Activated T-helper 17 cell treated with anti-CD3 and anti-CD28 coated beads, Interleukin-2, amount 50 U/mL, for 72 hours (primary cell): ENCODE measurements at regions not wholly inside any gene's neighbourhood (a gene's known extent, or its start where the extent isn't known, plus 50 kb on each side); places are given as distances from the start of the nearest gene placed in this dataset.

Experiments used
- ATAC-seq: fragments of 150-1000 bp; cut with Tn5 transposase; replicated peaks from 2 replicates; pipeline ENCODE4 v1.10.0; 2021; ENCODE audit warnings: mild to moderate bottlenecking, moderate library complexity
- H3K27ac Mint-ChIP-seq: one replicate; pipeline ENCODE4 v1.8.0; 2022; ENCODE audit warnings: mixed read lengths
- H3K27me3 Mint-ChIP-seq: one replicate; pipeline ENCODE4 v1.8.0; 2022; ENCODE audit warnings: mixed read lengths
- H3K36me3 Mint-ChIP-seq: one replicate; pipeline ENCODE4 v1.8.0; 2022; ENCODE audit warnings: low read depth, mild to moderate bottlenecking, mixed read lengths
- H3K4me1 Mint-ChIP-seq: one replicate; pipeline ENCODE4 v1.8.0; 2022; ENCODE audit warnings: mixed read lengths
- H3K4me3 Mint-ChIP-seq: one replicate; pipeline ENCODE4 v1.8.0; 2022; ENCODE audit warnings: mild to moderate bottlenecking, mixed read lengths
- H3K9me3 Mint-ChIP-seq: one replicate; pipeline ENCODE4 v1.8.0; 2022; ENCODE audit warnings: mixed read lengths

- no peak overlapping the region for H3K4me3 Mint-ChIP-seq
- H3K27me3 Mint-ChIP-seq = peaks cover 3% of the 10 kb centered on the region
- ATAC-seq = no peak
- no peaks in the 10 kb centered on the region for H3K36me3 Mint-ChIP-seq
- no peaks in the 10 kb centered on the region for H3K4me1 Mint-ChIP-seq
- H3K27ac Mint-ChIP-seq = no peak overlapping the region
- H3K9me3 Mint-ChIP-seq = no peaks in the 10 kb centered on the region
These were observed 269.3 kb upstream of the KIRREL3 start for GRCh38 chr11:127269911-127270310.

DNA sequence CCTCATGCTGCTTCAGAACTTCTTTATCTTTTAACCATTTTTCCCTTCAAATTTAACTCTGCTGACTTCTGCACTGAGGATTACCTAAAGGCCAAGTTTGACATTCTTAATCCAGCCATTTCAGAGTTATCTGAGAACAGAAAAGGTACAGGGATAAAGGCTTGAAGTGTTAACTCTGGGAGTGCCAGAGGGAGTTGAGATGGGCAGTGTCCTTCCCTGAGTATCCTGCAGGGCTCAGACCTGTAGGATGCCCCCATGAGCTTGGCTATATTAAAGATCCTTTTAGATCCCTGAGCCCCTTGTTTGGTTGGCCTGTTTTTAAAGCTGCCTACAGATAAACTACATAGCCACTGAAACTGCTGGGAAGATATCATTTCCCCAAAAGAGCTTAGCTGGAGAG lies 268.4 kb upstream of the KIRREL3 start:
- no peaks in the 10 kb centered on the region for H3K4me1 Mint-ChIP-seq
- H3K4me3 Mint-ChIP-seq = no peak overlapping the region
- H3K36me3 Mint-ChIP-seq = no peaks in the 10 kb centered on the region
- H3K9me3 Mint-ChIP-seq = no peaks in the 10 kb centered on the region
- no peak overlapping the region for H3K27ac Mint-ChIP-seq
- no peaks in the 10 kb centered on the region for H3K27me3 Mint-ChIP-seq
- no peak for ATAC-seq

- no peak overlapping the region for H3K27ac Mint-ChIP-seq
- ATAC-seq = no peak
- no peaks in the 10 kb centered on the region for H3K4me1 Mint-ChIP-seq
- no peaks in the 10 kb centered on the region for H3K27me3 Mint-ChIP-seq
- H3K4me3 Mint-ChIP-seq = no peak overlapping the region
- no peaks in the 10 kb centered on the region for H3K9me3 Mint-ChIP-seq
- no peaks in the 10 kb centered on the region for H3K36me3 Mint-ChIP-seq
These were observed 268.0 kb upstream of the KIRREL3 start for GRCh38 chr11:127268521-127268920.

GRCh38 chr11:127259102-127259501 lies 258.5 kb upstream of the KIRREL3 start:
- Mint-ChIP-seq H3K4me1 (peaks cover 4% of the 10 kb centered on the region), H3K27ac (no peak overlapping the region), H3K4me3 (no peak overlapping the region), H3K36me3 (no peaks in the 10 kb centered on the region), H3K9me3 (peaks cover 3% of the 10 kb centered on the region), H3K27me3 (peaks cover 3% of the 10 kb centered on the region)
- no peak for ATAC-seq

DNA sequence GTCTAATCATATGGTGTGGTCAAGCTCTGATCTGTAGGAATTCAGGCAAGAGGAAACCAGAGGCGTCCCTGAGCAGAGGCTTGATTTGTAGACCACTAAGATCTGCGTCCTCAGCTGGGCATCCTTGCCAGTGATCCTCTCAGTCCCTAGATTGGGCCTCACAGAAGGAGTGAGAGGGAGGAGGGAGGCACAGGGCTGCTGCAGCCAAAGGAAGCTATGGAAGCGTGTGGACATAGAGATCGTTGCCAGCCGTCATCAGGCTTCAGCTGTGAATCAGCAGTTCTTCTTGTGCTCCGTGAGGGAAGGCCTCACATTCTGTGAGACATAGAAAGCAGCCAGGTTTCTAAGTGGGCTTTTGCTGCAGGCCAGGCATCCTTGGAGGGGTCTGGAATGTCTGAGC lies 254.6 kb upstream of the KIRREL3 start:
- no peak overlapping the region for H3K4me3 Mint-ChIP-seq
- peaks cover 3% of the 10 kb centered on the region for H3K9me3 Mint-ChIP-seq
- no peaks in the 10 kb centered on the region for H3K36me3 Mint-ChIP-seq
- no peak for ATAC-seq
- no peak overlapping the region for H3K27ac Mint-ChIP-seq
- peaks cover 4% of the 10 kb centered on the region for H3K4me1 Mint-ChIP-seq
- no peaks in the 10 kb centered on the region for H3K27me3 Mint-ChIP-seq

DNA sequence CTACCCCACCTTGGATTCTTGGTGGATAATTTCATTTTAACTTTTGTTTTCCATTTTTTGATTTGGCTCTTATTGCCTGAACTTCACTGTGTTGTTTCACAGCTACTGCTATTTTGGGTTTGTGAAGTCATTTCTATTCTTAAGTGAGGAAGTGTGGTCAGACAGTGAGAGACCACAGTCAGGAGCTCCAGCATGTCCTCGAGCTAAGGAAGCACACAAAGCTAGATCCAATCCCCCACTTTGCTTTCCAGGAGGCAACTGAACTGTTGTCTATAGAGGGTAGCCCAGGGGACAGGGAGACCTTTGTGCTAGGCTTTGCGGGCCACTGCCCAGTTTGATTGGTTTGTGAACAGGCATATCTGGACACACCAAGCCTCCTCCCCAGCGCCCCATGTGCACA lies 251.8 kb upstream of the KIRREL3 start:
- Mint-ChIP-seq H3K4me3 (no peak overlapping the region), H3K27ac (no peak overlapping the region), H3K9me3 (peaks cover 3% of the 10 kb centered on the region), H3K27me3 (no peaks in the 10 kb centered on the region), H3K36me3 (no peaks in the 10 kb centered on the region), H3K4me1 (no peaks in the 10 kb centered on the region)
- no peak for ATAC-seq

- no peak overlapping the region for H3K4me3 Mint-ChIP-seq
- no peak overlapping the region for H3K27ac Mint-ChIP-seq
- H3K27me3 Mint-ChIP-seq = peaks cover 6% of the 10 kb centered on the region
- ATAC-seq = no peak
- peaks cover 6% of the 10 kb centered on the region for H3K9me3 Mint-ChIP-seq
- no peaks in the 10 kb centered on the region for H3K36me3 Mint-ChIP-seq
- H3K4me1 Mint-ChIP-seq = no peaks in the 10 kb centered on the region
These were observed 249.0 kb upstream of the KIRREL3 start for GRCh38 chr11:127249576-127249975.

DNA sequence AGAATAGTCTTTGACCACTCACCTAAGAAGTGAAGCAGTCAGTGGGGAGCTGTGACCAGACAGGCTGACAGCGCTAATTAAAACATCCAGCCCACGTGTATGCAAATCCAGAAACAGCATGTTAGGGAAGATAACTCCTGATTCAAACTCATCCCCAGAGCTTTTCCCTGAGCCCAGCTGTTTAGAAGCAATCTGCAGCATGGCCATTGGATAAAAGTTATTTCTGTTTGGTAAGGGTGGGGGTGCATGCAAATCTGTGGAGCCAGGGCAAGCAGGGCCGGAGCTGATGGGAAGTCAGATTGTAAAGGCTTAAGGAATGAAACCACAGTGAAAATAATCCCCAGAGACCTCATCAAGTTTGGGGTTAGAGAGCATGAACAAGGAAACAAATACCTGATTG lies 247.9 kb upstream of the KIRREL3 start:
- Mint-ChIP-seq H3K4me1 (no peaks in the 10 kb centered on the region), H3K27me3 (peaks cover 6% of the 10 kb centered on the region), H3K9me3 (peaks cover 6% of the 10 kb centered on the region), H3K27ac (no peak overlapping the region), H3K36me3 (no peaks in the 10 kb centered on the region), H3K4me3 (no peak overlapping the region)
- no peak for ATAC-seq

DNA sequence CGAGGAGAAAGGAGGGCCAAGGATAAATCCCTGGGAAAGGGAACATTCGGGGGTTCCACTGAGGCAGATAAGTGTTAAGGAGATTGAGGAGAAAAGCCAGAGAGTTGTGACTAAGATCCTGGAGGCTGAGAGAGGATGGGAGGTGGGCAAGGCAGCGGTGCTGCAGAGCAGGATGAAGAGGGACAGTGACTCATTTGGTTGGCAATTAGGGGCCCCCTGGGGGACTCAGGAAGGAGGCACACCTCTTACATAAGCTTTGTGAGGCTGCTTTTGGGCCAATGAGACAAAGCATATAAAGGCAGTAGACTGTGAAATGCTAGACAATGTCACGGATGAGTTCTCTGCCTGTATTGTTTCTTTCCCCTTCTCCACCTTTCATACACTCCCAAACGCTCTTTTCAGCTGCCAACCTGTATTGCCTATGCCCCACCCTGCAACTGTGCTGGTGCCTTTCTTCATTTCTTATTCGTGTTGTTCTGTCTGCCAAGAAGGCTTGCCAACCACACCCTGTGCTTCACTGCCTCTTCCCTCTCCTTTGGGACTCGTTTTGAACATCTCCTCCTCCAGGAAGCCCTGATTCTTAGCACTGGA lies 246.8 kb upstream of the KIRREL3 start:
- Mint-ChIP-seq H3K27ac (no peak overlapping the region), H3K4me1 (no peaks in the 10 kb centered on the region), H3K36me3 (no peaks in the 10 kb centered on the region), H3K4me3 (no peak overlapping the region), H3K27me3 (peaks cover 6% of the 10 kb centered on the region), H3K9me3 (peaks cover 6% of the 10 kb centered on the region)
- ATAC-seq = no peak

GRCh38 chr11:127242676-127243075 lies 242.1 kb upstream of the KIRREL3 start:
- H3K4me1 Mint-ChIP-seq = no peaks in the 10 kb centered on the region
- no peak overlapping the region for H3K4me3 Mint-ChIP-seq
- H3K27ac Mint-ChIP-seq = no peak overlapping the region
- H3K27me3 Mint-ChIP-seq = peaks cover 6% of the 10 kb centered on the region
- peaks cover 6% of the 10 kb centered on the region for H3K9me3 Mint-ChIP-seq
- H3K36me3 Mint-ChIP-seq = no peaks in the 10 kb centered on the region
- no peak for ATAC-seq

DNA sequence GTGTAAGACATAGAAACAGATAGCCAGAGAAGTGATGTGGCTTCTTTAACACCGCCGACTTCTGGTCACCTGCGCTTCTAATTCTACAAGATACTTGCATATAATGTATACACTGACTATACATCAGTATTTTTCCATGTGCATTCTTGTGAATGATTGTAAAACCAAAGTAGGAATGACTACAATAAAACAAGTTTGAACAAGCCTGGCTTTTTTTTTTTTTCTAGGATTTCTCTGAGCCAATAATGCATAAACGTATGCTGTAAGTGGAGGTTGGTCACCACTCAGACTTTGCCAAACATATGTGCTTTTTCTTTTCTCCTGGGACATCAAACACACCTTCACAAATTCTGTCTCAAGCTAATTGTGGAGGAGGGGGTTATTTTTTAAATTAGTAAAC lies 237.8 kb upstream of the KIRREL3 start:
- H3K27me3 Mint-ChIP-seq = no peaks in the 10 kb centered on the region
- no peaks in the 10 kb centered on the region for H3K4me1 Mint-ChIP-seq
- no peaks in the 10 kb centered on the region for H3K9me3 Mint-ChIP-seq
- ATAC-seq = no peak
- no peak overlapping the region for H3K27ac Mint-ChIP-seq
- no peak overlapping the region for H3K4me3 Mint-ChIP-seq
- no peaks in the 10 kb centered on the region for H3K36me3 Mint-ChIP-seq

DNA sequence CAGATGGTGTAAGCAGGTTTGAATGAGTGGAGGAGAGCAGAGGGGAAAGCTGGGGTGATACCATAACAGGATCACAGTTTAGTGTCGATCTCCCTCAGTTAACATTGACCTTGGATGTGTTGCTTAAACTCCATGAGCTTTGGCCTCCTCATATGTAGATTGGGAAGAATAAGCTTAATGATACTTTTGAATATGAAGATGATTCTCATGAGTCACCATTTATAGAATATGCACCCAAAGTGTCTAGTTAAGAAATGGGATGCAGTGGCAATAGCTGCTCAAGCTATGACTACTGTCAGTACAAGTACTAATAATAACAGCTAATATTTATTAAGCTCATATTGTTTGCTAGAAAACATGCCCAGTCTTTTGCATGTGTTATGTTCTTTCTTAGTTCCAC lies 236.2 kb upstream of the KIRREL3 start:
- H3K36me3 Mint-ChIP-seq = no peaks in the 10 kb centered on the region
- no peaks in the 10 kb centered on the region for H3K9me3 Mint-ChIP-seq
- H3K4me3 Mint-ChIP-seq = no peak overlapping the region
- ATAC-seq = no peak
- H3K4me1 Mint-ChIP-seq = no peaks in the 10 kb centered on the region
- H3K27me3 Mint-ChIP-seq = no peaks in the 10 kb centered on the region
- no peak overlapping the region for H3K27ac Mint-ChIP-seq

- Mint-ChIP-seq H3K27me3 (no peaks in the 10 kb centered on the region), H3K36me3 (no peaks in the 10 kb centered on the region), H3K4me3 (no peak overlapping the region), H3K4me1 (no peaks in the 10 kb centered on the region), H3K27ac (no peak overlapping the region), H3K9me3 (no peaks in the 10 kb centered on the region)
- ATAC-seq = no peak
These were observed 233.4 kb upstream of the KIRREL3 start for GRCh38 chr11:127233998-127234397.

DNA sequence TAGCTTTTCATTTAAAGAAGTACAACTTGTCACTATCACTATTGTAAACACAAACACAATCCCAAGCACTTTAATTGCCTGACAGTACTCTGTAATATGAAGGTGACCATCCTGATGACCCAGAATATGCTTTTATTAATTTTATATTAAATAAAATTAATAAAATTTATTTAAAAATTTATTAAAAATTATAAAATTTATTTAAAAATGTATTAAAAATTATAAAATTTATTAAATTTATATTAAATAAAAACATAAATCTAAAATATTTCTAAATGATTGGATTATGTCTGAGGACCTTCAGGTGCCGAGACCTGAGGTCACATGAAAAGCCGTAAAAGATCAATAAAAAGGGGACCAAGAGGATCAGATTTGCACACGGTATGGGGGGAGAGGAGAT lies 229.8 kb upstream of the KIRREL3 start:
- Mint-ChIP-seq H3K4me1 (no peaks in the 10 kb centered on the region), H3K27ac (no peak overlapping the region), H3K36me3 (no peaks in the 10 kb centered on the region), H3K27me3 (no peaks in the 10 kb centered on the region), H3K9me3 (no peaks in the 10 kb centered on the region), H3K4me3 (no peak overlapping the region)
- no peak for ATAC-seq

GRCh38 chr11:127226949-127227348 lies 226.4 kb upstream of the KIRREL3 start:
- no peak overlapping the region for H3K27ac Mint-ChIP-seq
- no peaks in the 10 kb centered on the region for H3K4me1 Mint-ChIP-seq
- H3K36me3 Mint-ChIP-seq = no peaks in the 10 kb centered on the region
- no peak overlapping the region for H3K4me3 Mint-ChIP-seq
- no peaks in the 10 kb centered on the region for H3K9me3 Mint-ChIP-seq
- no peaks in the 10 kb centered on the region for H3K27me3 Mint-ChIP-seq
- no peak for ATAC-seq

DNA sequence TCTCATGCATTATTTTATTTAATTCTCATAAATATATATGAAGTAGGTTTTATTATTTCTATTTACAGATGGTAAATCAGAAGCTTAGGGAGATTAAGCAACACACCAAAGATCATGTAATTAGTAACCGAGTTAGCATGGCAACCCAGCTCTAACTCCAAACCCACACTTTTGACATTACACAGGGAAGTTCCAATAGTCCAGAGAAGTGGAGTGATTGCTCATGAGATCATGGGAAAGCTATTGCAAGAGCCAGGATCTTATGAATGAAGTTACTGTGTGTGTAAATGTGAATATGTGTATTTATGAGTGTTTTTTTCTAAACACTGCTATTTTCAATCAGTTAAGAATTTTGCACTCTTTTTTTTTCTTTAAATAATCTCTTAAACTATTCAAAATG lies 225.8 kb upstream of the KIRREL3 start:
- ATAC-seq = no peak
- no peak overlapping the region for H3K4me3 Mint-ChIP-seq
- H3K36me3 Mint-ChIP-seq = no peaks in the 10 kb centered on the region
- H3K4me1 Mint-ChIP-seq = no peaks in the 10 kb centered on the region
- H3K27ac Mint-ChIP-seq = no peak overlapping the region
- no peaks in the 10 kb centered on the region for H3K9me3 Mint-ChIP-seq
- H3K27me3 Mint-ChIP-seq = no peaks in the 10 kb centered on the region
